ENCODE measurements at regions not wholly inside any gene's neighbourhood (a gene's known extent, or its start where the extent isn't known, plus 50 kb on each side); places are given as distances from the start of the nearest gene placed in this dataset.

GRCh38 chr11:69215216-69215615, 59.5 kb downstream of the SMIM38 start:
- no peak overlapping the region for H3K27ac Mint-ChIP-seq
- Histone ChIP-seq H3K27ac (ENCODE audit: low read depth, low read length) (no peak overlapping the region), H3K4me1 (ENCODE audit: control insufficient read depth, insufficient read depth, low read length) (no peaks in the 10 kb centered on the region), H3K9me3 (ENCODE audit: control insufficient read depth, low read length) (no peaks in the 10 kb centered on the region), H3K27me3 (ENCODE audit: control insufficient read depth, insufficient read depth, low read length, poor library complexity, severe bottlenecking) (no peaks in the 10 kb centered on the region), H3K9ac (ENCODE audit: extremely low read depth, low read length, poor library complexity, severe bottlenecking) (no peak overlapping the region), H3K36me3 (ENCODE audit: control insufficient read depth, insufficient read depth, low read length) (no peaks in the 10 kb centered on the region), H3K4me3 (ENCODE audit: low read length) (no peak overlapping the region)
- peaks cover 2% of the 10 kb centered on the region for H3K27me3 Mint-ChIP-seq (ENCODE audit: insufficient read depth)
- H3K36me3 Mint-ChIP-seq (ENCODE audit: low read depth): no peaks in the 10 kb centered on the region
- no peaks in the 10 kb centered on the region for H3K9me3 Mint-ChIP-seq
- no peak overlapping the region for H3K4me3 Mint-ChIP-seq
- no peaks in the 10 kb centered on the region for H3K4me1 Mint-ChIP-seq
- TF ChIP-seq, protein P1, sequence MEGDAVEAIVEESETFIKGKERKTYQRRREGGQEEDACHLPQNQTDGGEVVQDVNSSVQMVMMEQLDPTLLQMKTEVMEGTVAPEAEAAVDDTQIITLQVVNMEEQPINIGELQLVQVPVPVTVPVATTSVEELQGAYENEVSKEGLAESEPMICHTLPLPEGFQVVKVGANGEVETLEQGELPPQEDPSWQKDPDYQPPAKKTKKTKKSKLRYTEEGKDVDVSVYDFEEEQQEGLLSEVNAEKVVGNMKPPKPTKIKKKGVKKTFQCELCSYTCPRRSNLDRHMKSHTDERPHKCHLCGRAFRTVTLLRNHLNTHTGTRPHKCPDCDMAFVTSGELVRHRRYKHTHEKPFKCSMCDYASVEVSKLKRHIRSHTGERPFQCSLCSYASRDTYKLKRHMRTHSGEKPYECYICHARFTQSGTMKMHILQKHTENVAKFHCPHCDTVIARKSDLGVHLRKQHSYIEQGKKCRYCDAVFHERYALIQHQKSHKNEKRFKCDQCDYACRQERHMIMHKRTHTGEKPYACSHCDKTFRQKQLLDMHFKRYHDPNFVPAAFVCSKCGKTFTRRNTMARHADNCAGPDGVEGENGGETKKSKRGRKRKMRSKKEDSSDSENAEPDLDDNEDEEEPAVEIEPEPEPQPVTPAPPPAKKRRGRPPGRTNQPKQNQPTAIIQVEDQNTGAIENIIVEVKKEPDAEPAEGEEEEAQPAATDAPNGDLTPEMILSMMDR (conservative IDR thresholded peaks at IDR 0.05): no peak
- peak; percentile 13 for DNase-seq
- 78 to 88% methylated on average over 1 of the region's 1 CpG for WGBS, 2 experiments (ENCODE audit: insufficient coverage in 1 of 2, insufficient read length in 1 of 2)

DNA sequence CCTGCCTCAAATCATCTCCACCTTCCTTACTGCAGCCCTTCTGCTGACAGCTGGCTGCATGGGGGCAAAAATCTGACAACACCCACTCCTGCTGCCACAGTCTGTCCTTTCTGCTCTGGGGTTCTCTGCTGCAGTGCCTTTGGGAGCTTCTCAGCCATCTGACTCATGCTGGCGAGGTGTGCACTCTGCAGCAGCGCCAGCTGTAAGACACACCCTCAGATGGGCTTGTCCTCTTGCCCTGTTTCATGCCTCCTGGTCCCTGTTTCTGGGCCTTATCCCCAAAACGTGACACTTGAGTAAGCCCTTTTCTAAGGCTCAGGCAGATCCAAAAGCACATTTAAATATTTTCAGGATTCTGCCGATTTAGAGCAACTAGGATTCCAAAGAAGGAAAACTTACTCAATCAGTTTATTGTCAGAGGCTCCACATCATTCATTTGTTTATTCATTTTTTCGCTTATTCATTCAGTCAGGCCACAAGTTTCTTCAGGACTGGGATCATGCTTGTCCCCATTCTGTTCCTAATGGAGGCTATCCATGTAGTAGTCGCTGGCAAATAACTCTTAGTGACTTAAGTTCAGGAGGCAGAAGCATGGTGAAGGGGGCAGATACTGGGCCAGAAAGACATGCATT, 60.2 kb downstream of the SMIM38 start:
- Histone ChIP-seq H3K27ac (ENCODE audit: low read depth, low read length) (no peak overlapping the region), H3K9ac (ENCODE audit: extremely low read depth, low read length, poor library complexity, severe bottlenecking) (no peak overlapping the region), H3K36me3 (ENCODE audit: control insufficient read depth, insufficient read depth, low read length) (no peaks in the 10 kb centered on the region), H3K9me3 (ENCODE audit: control insufficient read depth, low read length) (no peaks in the 10 kb centered on the region), H3K4me3 (ENCODE audit: low read length) (no peak overlapping the region), H3K4me1 (ENCODE audit: control insufficient read depth, insufficient read depth, low read length) (no peaks in the 10 kb centered on the region), H3K27me3 (ENCODE audit: control insufficient read depth, insufficient read depth, low read length, poor library complexity, severe bottlenecking) (no peaks in the 10 kb centered on the region)
- Mint-ChIP-seq H3K9me3 (no peaks in the 10 kb centered on the region), H3K27ac (no peak overlapping the region), H3K27me3 (ENCODE audit: insufficient read depth) (peaks cover 2% of the 10 kb centered on the region), H3K4me1 (no peaks in the 10 kb centered on the region), H3K4me3 (no peak overlapping the region), H3K36me3 (ENCODE audit: low read depth) (no peaks in the 10 kb centered on the region)
- WGBS, 2 experiments (ENCODE audit: insufficient coverage in 1 of 2, insufficient read length in 1 of 2): 85 to 92% methylated on average over 6 of the region's 6 CpGs
- DNase-seq: peak; percentile 21
- TF ChIP-seq, protein P1 (conservative IDR thresholded peaks at IDR 0.05): no peak

DNA sequence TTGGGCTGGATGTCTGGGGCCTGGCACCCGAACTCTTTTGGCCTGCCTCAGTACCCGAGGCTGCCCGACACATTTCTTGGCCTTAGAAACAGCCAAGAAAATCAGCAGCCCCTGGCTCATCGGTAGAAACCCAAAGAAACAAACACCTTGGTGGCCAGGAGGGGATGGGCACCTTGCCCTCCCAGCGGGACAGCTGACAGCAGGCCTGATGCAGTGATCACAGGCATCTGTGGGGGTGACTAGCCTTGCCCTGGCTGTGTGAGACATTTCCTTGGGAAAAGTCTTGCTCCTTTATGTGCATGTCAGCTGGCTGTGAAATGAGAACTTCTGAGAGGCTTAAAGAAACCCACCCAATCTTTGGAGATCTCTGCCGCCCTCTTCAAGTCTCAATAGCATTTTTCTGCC, 60.9 kb downstream of the SMIM38 start:
- no peak overlapping the region for H3K4me3 ChIP-seq (ENCODE audit: low read length)
- no peak overlapping the region for H3K27ac ChIP-seq (ENCODE audit: low read depth, low read length)
- Mint-ChIP-seq H3K27me3 (ENCODE audit: insufficient read depth) (peaks cover 2% of the 10 kb centered on the region), H3K4me1 (no peaks in the 10 kb centered on the region), H3K9me3 (no peaks in the 10 kb centered on the region), H3K4me3 (no peak overlapping the region), H3K27ac (no peak overlapping the region), H3K36me3 (ENCODE audit: low read depth) (no peaks in the 10 kb centered on the region)
- no peaks in the 10 kb centered on the region for H3K4me1 ChIP-seq (ENCODE audit: control insufficient read depth, insufficient read depth, low read length)
- no peaks in the 10 kb centered on the region for H3K27me3 ChIP-seq (ENCODE audit: control insufficient read depth, insufficient read depth, low read length, poor library complexity, severe bottlenecking)
- 82 to 92% methylated on average over 2 to 6 of the region's 6 CpGs for WGBS, 2 experiments (ENCODE audit: insufficient coverage in 1 of 2, insufficient read length in 1 of 2)
- TF ChIP-seq, protein P1 (conservative IDR thresholded peaks at IDR 0.05): no peak
- no peak overlapping the region for H3K9ac ChIP-seq (ENCODE audit: extremely low read depth, low read length, poor library complexity, severe bottlenecking)
- peak; percentile 33 for DNase-seq
- H3K9me3 ChIP-seq (ENCODE audit: control insufficient read depth, low read length): no peaks in the 10 kb centered on the region
- no peaks in the 10 kb centered on the region for H3K36me3 ChIP-seq (ENCODE audit: control insufficient read depth, insufficient read depth, low read length)

All from endodermal cell (in vitro differentiated cells).